ENCODE measurements at regions not wholly inside any gene's neighbourhood (a gene's known extent, or its start where the extent isn't known, plus 50 kb on each side); places are given as distances from the start of the nearest gene placed in this dataset.
"Not testable (repeated sequence)": the region's sequence is repeated elsewhere in the genome, so short reads cannot be mapped to it uniquely, and the experiment has no call there.

DNA sequence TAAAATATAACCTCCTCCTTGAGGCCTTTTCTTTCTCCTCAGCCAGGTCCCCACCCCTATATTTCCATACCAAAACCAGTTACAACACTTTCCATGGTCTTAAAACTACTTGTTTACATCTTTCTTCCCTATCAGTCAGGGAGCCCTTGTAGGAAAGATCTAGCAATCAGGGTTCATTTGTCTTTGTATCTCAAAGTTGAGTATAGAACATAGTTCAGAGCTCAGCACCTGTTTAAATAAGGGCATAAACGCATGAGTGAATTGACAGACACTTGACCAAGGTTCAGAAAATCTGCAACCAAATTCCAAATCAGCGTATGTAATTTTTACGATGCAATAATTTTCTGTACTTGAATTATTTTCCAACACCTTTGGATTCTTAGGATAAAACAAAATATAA lies 352.2 kb upstream of the MAGEB16 start:
- no peaks in the 10 kb centered on the region for H3K27me3 Mint-ChIP-seq (ENCODE audit: low read depth)

DNA sequence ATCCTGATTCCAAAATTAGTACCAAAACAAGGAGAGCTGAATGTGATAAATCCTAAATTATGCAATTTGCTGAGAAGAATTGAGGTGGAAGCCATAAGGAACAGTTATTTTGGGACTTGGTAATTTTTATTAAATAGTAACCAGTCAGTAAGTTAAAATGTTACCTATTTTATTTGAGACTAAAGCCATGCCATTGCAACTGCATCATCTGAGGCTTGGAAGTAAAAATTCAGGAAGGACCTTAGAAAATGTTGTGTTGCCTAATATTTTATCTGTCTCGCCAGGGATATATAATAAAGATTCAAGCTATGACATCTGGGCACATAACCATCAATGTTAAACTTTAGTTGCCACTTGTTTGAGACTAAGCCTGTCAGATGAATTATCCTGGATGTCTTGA lies 341.3 kb upstream of the MAGEB16 start:
- Mint-ChIP-seq H3K27ac (no peak overlapping the region), H3K36me3 (no peaks in the 10 kb centered on the region), H3K27me3 (ENCODE audit: low read depth) (no peaks in the 10 kb centered on the region), H3K9me3 (peaks cover 46% of the 10 kb centered on the region), H3K4me1 (no peaks in the 10 kb centered on the region), H3K4me3 (no peak overlapping the region)
- DNase-seq (ENCODE audit: low spot score in 2 of 2, unreplicated experiment in 2 of 2) = no peak
- TF ChIP-seq, protein P1, sequence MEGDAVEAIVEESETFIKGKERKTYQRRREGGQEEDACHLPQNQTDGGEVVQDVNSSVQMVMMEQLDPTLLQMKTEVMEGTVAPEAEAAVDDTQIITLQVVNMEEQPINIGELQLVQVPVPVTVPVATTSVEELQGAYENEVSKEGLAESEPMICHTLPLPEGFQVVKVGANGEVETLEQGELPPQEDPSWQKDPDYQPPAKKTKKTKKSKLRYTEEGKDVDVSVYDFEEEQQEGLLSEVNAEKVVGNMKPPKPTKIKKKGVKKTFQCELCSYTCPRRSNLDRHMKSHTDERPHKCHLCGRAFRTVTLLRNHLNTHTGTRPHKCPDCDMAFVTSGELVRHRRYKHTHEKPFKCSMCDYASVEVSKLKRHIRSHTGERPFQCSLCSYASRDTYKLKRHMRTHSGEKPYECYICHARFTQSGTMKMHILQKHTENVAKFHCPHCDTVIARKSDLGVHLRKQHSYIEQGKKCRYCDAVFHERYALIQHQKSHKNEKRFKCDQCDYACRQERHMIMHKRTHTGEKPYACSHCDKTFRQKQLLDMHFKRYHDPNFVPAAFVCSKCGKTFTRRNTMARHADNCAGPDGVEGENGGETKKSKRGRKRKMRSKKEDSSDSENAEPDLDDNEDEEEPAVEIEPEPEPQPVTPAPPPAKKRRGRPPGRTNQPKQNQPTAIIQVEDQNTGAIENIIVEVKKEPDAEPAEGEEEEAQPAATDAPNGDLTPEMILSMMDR (IDR thresholded peaks at IDR 0.05; ENCODE audit: unreplicated experiment) = no peak

More for the DNA sequence above, 352.2 kb upstream of the MAGEB16 start:
- H3K9me3 Mint-ChIP-seq = peaks cover 40% of the 10 kb centered on the region
- no peak for DNase-seq (ENCODE audit: low spot score in 2 of 2, unreplicated experiment in 2 of 2)
- no peaks in the 10 kb centered on the region for H3K36me3 Mint-ChIP-seq
- H3K4me1 Mint-ChIP-seq = no peaks in the 10 kb centered on the region
- TF ChIP-seq, protein P1 (IDR thresholded peaks at IDR 0.05; ENCODE audit: unreplicated experiment) = no peak
- no peak overlapping the region for H3K27ac Mint-ChIP-seq
- H3K4me3 Mint-ChIP-seq = no peak overlapping the region

DNA sequence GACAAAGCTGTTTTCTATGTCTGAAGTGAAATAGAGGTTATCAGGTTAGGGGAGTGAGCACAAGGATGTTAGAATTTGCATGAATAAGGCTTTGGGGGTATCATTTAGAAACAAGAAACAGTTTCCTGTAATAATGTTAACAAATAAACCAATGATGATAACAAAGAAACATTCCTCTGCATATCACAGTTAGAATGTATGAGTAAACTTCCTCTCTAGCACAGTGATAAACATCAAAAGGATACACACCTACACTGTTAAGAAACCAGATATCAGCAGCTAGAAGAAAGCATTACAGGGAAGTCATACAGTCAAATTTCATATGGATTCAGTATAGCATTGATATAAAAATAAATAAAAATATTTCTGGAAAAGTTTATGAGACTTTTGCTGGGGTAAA lies 340.0 kb upstream of the MAGEB16 start:
- no peaks in the 10 kb centered on the region for H3K27me3 Mint-ChIP-seq (ENCODE audit: low read depth)
- H3K27ac Mint-ChIP-seq = no peak overlapping the region
- TF ChIP-seq, protein P1 (IDR thresholded peaks at IDR 0.05; ENCODE audit: unreplicated experiment) = no peak
- no peaks in the 10 kb centered on the region for H3K36me3 Mint-ChIP-seq
- no peaks in the 10 kb centered on the region for H3K4me1 Mint-ChIP-seq
- no peak for DNase-seq (ENCODE audit: low spot score in 2 of 2, unreplicated experiment in 2 of 2)
- peaks cover 48% of the 10 kb centered on the region for H3K9me3 Mint-ChIP-seq
- no peak overlapping the region for H3K4me3 Mint-ChIP-seq

DNA sequence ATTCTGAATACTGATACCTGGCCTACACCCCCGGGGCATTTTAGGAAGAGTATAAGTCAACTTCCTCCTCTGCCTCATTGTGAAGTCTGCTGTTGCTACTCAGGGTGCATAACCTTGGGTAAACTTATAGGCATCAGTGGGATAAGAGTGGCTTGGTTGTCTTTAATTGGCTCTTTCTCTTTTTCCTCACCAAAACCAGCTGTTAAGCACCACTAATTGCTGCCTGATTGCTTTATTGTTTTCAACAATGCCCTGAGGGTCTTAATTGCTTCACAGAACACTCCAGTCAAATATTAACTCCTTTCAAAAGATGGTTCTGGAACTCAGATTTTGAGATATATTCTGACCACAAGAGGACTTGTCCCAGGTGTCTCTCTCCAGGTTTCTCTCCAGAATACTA lies 337.0 kb upstream of the MAGEB16 start:
- H3K9me3 Mint-ChIP-seq = peaks cover 46% of the 10 kb centered on the region
- H3K4me3 Mint-ChIP-seq = no peak overlapping the region
- H3K36me3 Mint-ChIP-seq = no peaks in the 10 kb centered on the region
- H3K27ac Mint-ChIP-seq = no peak overlapping the region
- H3K4me1 Mint-ChIP-seq = no peaks in the 10 kb centered on the region
- H3K27me3 Mint-ChIP-seq (ENCODE audit: low read depth) = no peaks in the 10 kb centered on the region
- no peak for DNase-seq (ENCODE audit: low spot score in 2 of 2, unreplicated experiment in 2 of 2)
- TF ChIP-seq, protein P1 (IDR thresholded peaks at IDR 0.05; ENCODE audit: unreplicated experiment) = no peak

DNA sequence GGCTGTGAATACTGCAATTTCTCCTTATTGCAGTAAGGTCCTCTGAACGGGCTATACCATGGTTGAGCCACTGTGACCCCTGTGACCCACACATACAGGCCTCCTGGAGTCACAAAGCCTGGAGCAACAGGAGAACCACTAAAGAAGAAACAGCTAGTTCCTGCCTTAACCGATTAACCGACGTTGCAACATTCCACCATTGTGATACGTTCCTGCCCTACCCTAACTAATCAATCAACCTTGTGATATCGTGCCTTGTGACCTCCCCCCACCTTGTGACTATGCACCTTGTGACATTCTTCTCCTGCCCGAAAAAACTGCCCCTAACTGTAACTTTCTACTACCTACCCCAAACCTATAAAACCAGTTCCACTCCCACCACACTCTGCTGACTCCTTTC lies 301.5 kb upstream of the MAGEB16 start:
- not testable (repeated sequence) for H3K27ac Mint-ChIP-seq; H3K27me3 Mint-ChIP-seq (ENCODE audit: low read depth); DNase-seq (ENCODE audit: low spot score in 2 of 2, unreplicated experiment in 2 of 2); H3K4me1 Mint-ChIP-seq; H3K4me3 Mint-ChIP-seq; H3K36me3 Mint-ChIP-seq
- peaks cover 19% of the 10 kb centered on the region for H3K9me3 Mint-ChIP-seq

DNA sequence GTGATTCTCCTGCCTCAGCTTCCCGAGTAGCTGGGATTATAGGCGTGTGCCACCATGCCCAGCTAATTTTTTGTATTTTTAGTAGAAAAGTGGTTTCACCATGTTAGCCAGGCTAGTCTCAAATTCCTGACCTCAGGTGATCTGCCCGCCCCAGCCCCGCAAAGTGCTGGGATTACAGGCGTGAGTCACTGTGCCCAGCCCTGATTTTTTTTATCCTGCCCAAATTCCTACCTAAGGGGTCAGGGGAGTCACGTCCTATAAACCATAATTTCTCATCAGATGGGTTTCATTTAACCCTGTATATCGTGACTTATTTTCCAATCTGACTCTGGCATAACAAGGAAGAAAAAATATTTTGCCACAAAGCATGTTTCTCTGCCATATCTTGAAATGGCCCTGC lies 300.7 kb upstream of the MAGEB16 start:
- H3K4me1 Mint-ChIP-seq, H3K27ac Mint-ChIP-seq: not testable (repeated sequence)

More for the DNA sequence above, 300.7 kb upstream of the MAGEB16 start:
- H3K36me3 Mint-ChIP-seq; H3K27me3 Mint-ChIP-seq (ENCODE audit: low read depth); H3K4me3 Mint-ChIP-seq; DNase-seq (ENCODE audit: low spot score in 2 of 2, unreplicated experiment in 2 of 2): not testable (repeated sequence)
- H3K9me3 Mint-ChIP-seq = peaks cover 18% of the 10 kb centered on the region

Measured in mesothelial cell of epicardium (in vitro differentiated cells).